DOHH2 (cell line): ENCODE measurements at regions not wholly inside any gene's neighbourhood (a gene's known extent, or its start where the extent isn't known, plus 50 kb on each side); places are given as distances from the start of the nearest gene placed in this dataset.

ENCODE experiments used
- H3F3A ChIP-seq: fragments of 200-600 bp; sonication (generic), shearing (Covaris generic); 2 replicates; pipeline ENCODE4 v1.6.0; 2016; ENCODE audit warnings: antibody characterized with exemption, mild to moderate bottlenecking; ENCODE audit not compliant: control insufficient read depth, insufficient read depth
- H3K27ac ChIP-seq: fragments of 200-600 bp; sonication (generic); 2 replicates; pipeline ENCODE4 v1.5.1; 2014; ENCODE audit warnings: low read depth, mild to moderate bottlenecking, low read length, moderate library complexity
- H3K27me3 ChIP-seq: fragments of 200-600 bp; sonication (generic); 2 replicates; pipeline ENCODE4 v1.6.1; 2014; ENCODE audit warnings: mild to moderate bottlenecking, low read length, mixed read lengths; ENCODE audit not compliant: control insufficient read depth
- H3K36me3 ChIP-seq: fragments of 200-600 bp; sonication (generic); 2 replicates; pipeline ENCODE4 v1.6.1; 2014; ENCODE audit warnings: mild to moderate bottlenecking, low read length, moderate library complexity, mixed read lengths; ENCODE audit not compliant: control insufficient read depth
- H3K4me1 ChIP-seq: fragments of 200-600 bp; sonication (generic); 2 replicates; pipeline ENCODE4 v1.6.1; 2014; ENCODE audit warnings: mild to moderate bottlenecking, low read length, mixed read lengths; ENCODE audit not compliant: control insufficient read depth
- H3K4me2 ChIP-seq: fragments of 200-600 bp; sonication (generic); 2 replicates; pipeline ENCODE4 v1.6.0; 2014; ENCODE audit warnings: mild to moderate bottlenecking, low read length, moderate library complexity
- H3K4me3 ChIP-seq: fragments of 200-600 bp; sonication (generic); 2 replicates; pipeline ENCODE4 v1.5.1; 2014; ENCODE audit warnings: mild to moderate bottlenecking, low read length, mixed read lengths
- H3K79me2 ChIP-seq: fragments of 200-600 bp; sonication (generic); 2 replicates; pipeline ENCODE4 v1.6.1; 2014; ENCODE audit warnings: mild to moderate bottlenecking, low read length, mixed read lengths; ENCODE audit not compliant: control insufficient read depth
- H3K9me2 ChIP-seq: fragments of 200-600 bp; sonication (generic); replicated peaks from 2 replicates; pipeline ENCODE4 v1.6.1; 2014; ENCODE audit warnings: mild to moderate bottlenecking, low read length, mixed read lengths; ENCODE audit not compliant: control insufficient read depth
- H3K9me3 ChIP-seq: fragments of 200-600 bp; sonication (generic); 2 replicates; pipeline ENCODE4 v1.6.1; 2014; ENCODE audit warnings: antibody characterized with exemption, low read length, mixed read lengths; ENCODE audit not compliant: control insufficient read depth, insufficient read depth
- H4K20me1 ChIP-seq: fragments of 200-600 bp; sonication (generic); 2 replicates; pipeline ENCODE4 v1.6.0; 2014; ENCODE audit warnings: low read depth, mild to moderate bottlenecking, antibody characterized with exemption, low read length, moderate library complexity; ENCODE audit not compliant: control insufficient read depth, insufficient read depth
- CTCF ChIP-seq: fragments of 200-600 bp; sonication (generic); IDR thresholded peaks from one replicate; pipeline ENCODE4 v1.5.1; 2014; ENCODE audit warnings: antibody characterized with exemption, mild to moderate bottlenecking, low read depth, low read length; ENCODE audit not compliant: poor library complexity, severe bottlenecking
- EZH2phosphoT487 ChIP-seq: fragments of 200-600 bp; sonication (generic); IDR thresholded peaks from 2 replicates; pipeline ENCODE4 v1.6.1; 2017; ENCODE audit warnings: borderline replicate concordance, mild to moderate bottlenecking, antibody characterized with exemption, low read length, moderate library complexity, mixed read lengths

- Histone ChIP-seq H3K4me1 (no peaks in the 10 kb centered on the region), H3K9me2 (no peaks in the 10 kb centered on the region), H3K27me3 (no peaks in the 10 kb centered on the region), H3F3A (no peaks in the 10 kb centered on the region), H3K27ac (no peak overlapping the region), H3K4me3 (no peak overlapping the region), H3K79me2 (no peaks in the 10 kb centered on the region), H4K20me1 (no peaks in the 10 kb centered on the region), H3K9me3 (no peaks in the 10 kb centered on the region), H3K4me2 (no peak overlapping the region), H3K36me3 (no peaks in the 10 kb centered on the region)
- no peak for TF ChIP-seq CTCF
- no peak for TF ChIP-seq EZH2phosphoT487
Observed at GRCh38 chr6:9943026-9943425, 471.8 kb downstream of the TFAP2A start.

GRCh38 chr6:9942131-9942530, 472.7 kb downstream of the TFAP2A start:
- H3K27ac ChIP-seq: no peak overlapping the region
- H3K9me3 ChIP-seq: no peaks in the 10 kb centered on the region
- H3K36me3 ChIP-seq: no peaks in the 10 kb centered on the region
- H3K4me1 ChIP-seq: no peaks in the 10 kb centered on the region
- H3K79me2 ChIP-seq: no peaks in the 10 kb centered on the region
- H4K20me1 ChIP-seq: no peaks in the 10 kb centered on the region
- TF ChIP-seq CTCF (no peak), EZH2phosphoT487 (no peak)
- no peaks in the 10 kb centered on the region for H3K27me3 ChIP-seq
- H3K4me3 ChIP-seq: no peak overlapping the region
- no peaks in the 10 kb centered on the region for H3K9me2 ChIP-seq
- H3K4me2 ChIP-seq: no peak overlapping the region
- H3F3A ChIP-seq: no peaks in the 10 kb centered on the region

- no peaks in the 10 kb centered on the region for H3K27me3 ChIP-seq
- H3K9me3 ChIP-seq: no peaks in the 10 kb centered on the region
- no peaks in the 10 kb centered on the region for H3K9me2 ChIP-seq
- no peaks in the 10 kb centered on the region for H4K20me1 ChIP-seq
- TF ChIP-seq CTCF (no peak), EZH2phosphoT487 (no peak)
- no peaks in the 10 kb centered on the region for H3K36me3 ChIP-seq
- no peak overlapping the region for H3K4me2 ChIP-seq
- no peaks in the 10 kb centered on the region for H3K79me2 ChIP-seq
- no peak overlapping the region for H3K27ac ChIP-seq
- H3F3A ChIP-seq: no peaks in the 10 kb centered on the region
- H3K4me3 ChIP-seq: no peak overlapping the region
- no peaks in the 10 kb centered on the region for H3K4me1 ChIP-seq
Observed at GRCh38 chr6:9938801-9939200, 476.1 kb downstream of the TFAP2A start.
